Embryonic facial prominence (tissue), 1 donor: ENCODE measurements at regions not wholly inside any gene's neighbourhood (a gene's known extent, or its start where the extent isn't known, plus 50 kb on each side); places are given as distances from the start of the nearest gene placed in this dataset.

Experiments used
- DNase-seq: peaks from one replicate; pipeline ENCODE4 v3.0.0-alpha.2; 2016; ENCODE audit errors: extremely low spot score

- DNase-seq, result no peak
These were observed 60.1 kb upstream of the PFN2 start for GRCh38 chr3:150030841-150031240.

GRCh38 chr3:150023239-150023636, 52.5 kb upstream of the PFN2 start:
- no peak for DNase-seq

GRCh38 chr3:150022381-150023238, 51.9 kb upstream of the PFN2 start:
- no peak for DNase-seq

GRCh38 chr3:150020527-150020926, 49.8 kb upstream of the PFN2 start:
- no peak for DNase-seq
